HG03354 (cell line): ENCODE measurements at regions not wholly inside any gene's neighbourhood (a gene's known extent, or its start where the extent isn't known, plus 50 kb on each side); places are given as distances from the start of the nearest gene placed in this dataset.

Experiments
- ATAC-seq: cut with Tn5 transposase; IDR thresholded peaks from one replicate; pipeline ENCODE4 v1.9.1; 2021; ENCODE audit warnings: mild to moderate bottlenecking; ENCODE audit not compliant: unreplicated experiment, poor library complexity, severe bottlenecking

DNA sequence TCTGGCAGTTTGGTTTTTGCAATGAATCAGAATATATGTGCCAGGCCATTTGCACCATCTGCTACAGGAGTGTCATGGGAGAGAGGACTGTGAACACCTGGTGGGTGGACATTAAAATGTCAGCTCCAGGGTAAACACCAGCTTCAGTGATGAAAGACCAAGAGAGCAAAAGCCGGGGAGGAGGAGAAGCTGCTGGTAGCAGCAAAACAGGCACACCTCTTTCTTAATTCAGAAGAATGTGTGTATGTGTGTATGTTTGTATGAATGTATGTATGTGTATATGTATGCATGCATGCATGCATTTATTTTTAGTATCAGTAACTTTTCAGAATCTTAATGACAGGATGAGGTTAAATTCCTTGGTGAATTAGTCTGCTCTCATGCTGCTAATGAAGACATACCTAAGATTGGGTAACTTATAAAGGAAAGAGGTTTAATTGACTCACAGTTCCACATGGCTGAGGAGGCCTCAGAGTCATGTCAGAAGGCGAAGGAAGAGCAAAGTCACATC, 357.4 kb upstream of the PRICKLE1 start:
- no peak for ATAC-seq

DNA sequence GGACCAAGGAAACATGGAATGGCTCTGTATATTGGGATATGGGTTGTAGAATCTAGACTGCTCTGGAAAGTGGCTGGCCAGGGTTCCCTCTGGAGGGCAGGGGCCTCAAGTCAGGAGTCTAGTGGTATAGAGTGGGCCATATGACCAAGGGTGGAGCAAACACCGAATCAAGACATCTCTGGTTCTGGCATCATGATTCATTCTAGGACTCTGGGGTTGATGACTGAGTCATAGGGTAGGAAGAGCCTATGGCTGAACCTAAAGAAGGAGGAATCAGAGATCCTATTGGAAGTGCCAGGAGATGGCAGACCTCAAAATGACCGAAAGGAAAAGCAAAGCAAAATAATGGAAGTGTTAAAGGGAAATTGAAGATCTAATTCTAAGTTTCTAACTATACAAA, 356.4 kb upstream of the PRICKLE1 start:
- no peak for ATAC-seq

DNA sequence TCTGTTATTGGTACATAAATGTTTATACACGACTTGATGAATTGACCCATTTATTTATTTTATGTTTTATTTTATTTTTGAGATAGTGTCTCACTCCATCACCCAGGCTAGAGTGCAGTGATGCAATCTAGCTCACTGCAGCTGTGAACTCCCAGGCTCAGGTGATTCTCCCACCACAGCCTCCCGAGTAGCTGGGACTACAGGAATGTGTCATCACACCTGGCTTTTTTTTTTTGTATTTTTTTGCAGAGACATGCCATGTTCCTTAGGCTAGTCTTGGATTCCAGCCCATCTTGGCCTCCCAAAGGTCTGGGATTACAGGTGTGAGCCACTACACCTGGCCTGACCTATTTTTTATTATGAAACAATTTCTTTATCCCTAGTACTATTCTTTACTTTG, 355.0 kb upstream of the PRICKLE1 start:
- no peak for ATAC-seq

DNA sequence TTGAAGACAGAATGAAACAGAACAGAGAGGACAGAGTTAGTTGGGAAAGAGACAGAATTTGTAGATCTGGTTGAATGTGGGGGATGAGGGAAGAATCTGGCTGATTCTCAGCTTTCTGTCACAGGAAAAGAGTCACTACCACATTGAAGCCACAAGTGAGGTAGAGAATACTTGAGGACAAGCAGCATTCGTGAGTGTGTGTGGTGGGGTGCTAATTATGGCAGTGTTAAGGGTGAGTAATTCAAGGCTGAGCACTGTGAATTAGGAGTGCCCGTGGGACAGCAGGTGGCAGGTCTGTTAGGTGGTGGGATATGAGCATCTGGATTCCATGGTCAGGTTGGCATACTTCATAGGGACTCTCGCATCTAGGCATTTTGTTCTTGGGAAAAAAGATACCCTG, 347.4 kb upstream of the PRICKLE1 start:
- ATAC-seq = no peak

DNA sequence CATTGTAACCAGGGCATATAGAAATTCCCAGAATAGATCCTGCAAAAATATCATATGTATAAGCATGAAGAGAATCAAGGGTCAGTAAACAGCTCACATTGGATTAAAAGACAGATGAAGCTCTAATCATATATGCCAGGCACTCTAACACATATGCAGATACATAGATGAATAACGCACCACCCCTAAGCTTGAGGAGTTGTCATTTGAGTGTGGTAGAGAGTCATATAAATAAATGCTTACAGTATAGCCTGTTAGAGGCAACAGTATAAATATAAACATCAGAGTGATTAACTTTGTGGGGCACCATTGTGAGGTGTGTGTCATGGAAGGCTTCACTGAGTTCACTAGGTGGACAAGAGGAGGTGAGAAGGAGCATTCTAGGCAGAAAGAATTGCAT, 346.7 kb upstream of the PRICKLE1 start:
- no peak for ATAC-seq

DNA sequence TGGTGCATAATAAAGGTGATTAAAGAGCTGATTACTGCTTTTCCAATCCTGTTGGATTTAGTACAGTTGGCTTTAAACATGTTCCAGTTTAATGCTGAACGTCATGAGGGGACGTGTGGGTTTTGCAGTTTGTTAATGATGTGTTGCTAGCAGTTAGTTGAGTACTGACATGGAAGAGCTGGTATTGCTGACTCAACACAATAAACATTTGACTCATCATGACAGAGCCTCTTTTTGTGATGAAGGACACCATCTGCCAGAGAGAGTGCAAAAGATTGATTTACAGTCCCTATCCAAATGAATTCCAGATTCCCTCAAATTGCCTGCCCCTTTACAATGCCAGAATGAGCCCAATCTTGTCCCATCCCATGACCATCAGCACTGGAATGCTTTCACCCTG, 346.2 kb upstream of the PRICKLE1 start:
- no peak for ATAC-seq

DNA sequence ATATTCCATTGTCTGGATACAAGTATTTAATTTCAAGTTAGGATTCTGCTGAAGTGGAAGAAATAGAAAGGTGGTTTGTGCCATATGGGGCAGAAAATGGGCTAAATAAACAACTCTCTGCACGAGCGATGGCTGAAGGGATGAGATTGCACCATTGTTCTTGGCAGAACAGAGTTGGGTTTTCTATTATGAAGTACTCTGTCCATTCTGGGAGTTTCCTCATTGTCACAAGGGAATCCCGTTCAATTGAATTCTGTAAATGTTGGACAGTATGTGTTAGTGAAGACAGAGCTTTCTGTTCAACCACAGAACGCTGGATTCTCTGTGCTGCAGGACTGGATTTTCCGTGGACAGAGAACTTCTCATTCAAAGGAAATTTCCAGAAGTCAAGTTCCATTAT, 345.5 kb upstream of the PRICKLE1 start:
- ATAC-seq = no peak

DNA sequence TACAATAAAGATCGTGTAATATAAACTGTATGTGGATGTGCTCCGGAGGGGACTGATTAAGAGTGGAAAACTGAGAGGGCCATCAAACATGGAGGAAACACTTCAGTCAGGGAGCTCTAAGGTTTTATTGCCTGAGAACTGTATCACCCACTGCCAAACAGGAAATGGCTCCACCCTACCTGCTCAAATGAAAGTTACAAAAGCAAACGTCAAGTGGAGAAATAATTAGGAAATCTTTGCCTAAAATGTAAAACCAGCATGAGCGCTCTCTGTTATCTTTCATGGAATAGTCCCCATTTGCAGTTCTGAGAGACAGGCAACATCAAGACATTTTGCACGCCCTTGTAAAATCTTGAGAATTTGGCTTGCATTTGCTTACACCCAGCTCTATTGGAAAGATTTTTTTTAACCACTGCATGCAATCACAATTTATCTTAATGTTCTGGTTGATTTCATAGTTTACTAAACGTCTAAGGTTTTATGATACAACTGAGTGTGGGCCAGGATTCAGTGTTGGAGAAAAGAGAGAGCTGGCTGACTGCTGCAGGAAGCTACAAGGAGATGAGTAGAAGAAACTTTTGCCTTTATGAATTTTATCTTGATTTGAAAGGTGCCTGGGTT, 344.0 kb upstream of the PRICKLE1 start:
- no peak for ATAC-seq

DNA sequence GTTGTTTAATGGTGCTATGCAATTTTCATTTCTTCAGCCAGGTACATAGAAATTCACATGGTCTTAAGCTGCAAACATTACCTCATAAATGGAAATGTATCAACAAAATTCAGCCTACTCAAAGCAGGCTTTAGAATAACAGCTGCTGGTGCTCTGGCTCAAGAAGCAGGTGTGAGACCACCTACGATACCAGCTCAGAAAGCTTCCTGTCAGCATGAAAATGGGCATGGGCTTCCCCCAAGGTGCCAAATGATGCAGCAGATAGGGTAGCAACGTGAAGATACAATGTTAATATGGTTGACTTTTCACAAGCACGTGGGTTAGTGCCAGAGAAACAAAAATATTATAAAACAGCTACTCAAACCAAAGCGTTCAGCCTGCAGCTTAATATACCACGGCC, 343.4 kb upstream of the PRICKLE1 start:
- no peak for ATAC-seq

DNA sequence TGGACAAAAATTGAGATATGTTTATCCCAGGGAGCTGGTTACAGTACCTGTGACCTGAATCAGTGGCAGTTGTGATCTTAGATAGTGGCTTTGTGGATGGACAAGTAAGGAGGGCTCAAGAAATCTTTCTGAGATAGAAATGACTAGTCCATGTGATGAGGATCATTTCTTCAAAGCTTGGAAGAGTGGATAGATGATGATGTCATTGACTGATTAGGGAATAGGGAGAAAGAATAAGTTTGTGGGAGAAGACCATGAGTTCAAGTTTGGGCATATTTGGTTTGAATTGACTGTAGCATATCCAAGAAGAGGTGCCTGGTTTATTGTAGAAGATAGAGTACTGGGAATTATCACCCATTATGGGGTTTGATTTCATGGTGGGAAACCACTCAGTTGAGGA, 336.7 kb upstream of the PRICKLE1 start:
- ATAC-seq = no peak

DNA sequence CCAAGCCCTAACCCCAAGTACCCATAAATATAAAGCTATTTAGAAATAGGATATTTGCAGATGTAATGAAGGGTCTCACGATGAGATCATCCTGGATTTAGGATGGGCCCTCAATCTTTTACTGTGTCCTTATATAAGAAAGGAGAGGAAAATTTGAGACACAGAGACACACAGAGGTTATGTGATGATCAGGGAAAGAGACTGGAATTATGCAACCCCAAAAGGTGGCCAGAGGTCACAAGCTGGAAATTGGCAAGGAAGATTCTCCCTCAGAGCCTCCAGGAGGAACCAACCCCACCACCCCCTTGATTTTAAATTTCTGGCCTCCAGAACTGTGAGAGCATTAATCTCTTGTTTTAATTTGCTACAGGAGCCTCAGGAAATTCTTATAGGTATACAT, 334.9 kb upstream of the PRICKLE1 start:
- no peak for ATAC-seq

DNA sequence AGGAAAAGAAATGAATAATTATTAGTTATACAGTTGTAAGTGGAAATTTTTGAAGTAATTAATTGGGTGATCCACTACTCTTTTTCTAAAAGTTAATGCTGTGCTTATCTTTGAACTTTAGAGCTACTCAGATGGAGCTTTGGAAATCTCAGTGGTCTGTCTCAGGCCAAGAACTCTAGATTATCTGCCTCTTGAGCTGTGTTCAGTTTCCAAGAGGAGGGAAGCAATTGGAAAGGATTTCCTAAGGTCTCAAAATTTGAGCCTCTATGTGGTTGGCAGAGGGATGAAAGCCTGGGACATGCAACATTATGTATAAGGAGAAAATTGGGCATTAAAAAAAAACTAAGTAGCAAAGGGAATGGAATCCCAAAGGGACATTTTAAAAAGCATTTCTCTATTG, 334.0 kb upstream of the PRICKLE1 start:
- ATAC-seq = no peak

DNA sequence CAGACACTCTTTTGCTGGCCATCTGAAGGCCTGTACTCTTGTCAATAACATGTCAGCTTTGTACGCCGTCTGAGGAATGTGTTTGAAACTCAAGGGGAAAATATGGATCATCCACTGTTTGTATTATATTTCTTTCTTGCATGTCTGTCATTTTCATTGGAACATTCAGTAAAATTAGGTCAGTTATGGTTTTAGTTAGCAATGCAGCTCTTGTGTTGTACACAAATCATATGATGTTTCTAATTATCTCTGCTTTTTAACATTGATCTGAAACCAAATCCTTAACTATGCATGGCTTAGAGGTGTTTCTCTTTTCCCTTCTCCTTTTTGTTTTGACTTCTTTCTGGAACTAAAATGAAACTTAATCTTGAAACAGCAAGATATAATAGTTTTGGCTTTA, 333.6 kb upstream of the PRICKLE1 start:
- ATAC-seq = no peak

DNA sequence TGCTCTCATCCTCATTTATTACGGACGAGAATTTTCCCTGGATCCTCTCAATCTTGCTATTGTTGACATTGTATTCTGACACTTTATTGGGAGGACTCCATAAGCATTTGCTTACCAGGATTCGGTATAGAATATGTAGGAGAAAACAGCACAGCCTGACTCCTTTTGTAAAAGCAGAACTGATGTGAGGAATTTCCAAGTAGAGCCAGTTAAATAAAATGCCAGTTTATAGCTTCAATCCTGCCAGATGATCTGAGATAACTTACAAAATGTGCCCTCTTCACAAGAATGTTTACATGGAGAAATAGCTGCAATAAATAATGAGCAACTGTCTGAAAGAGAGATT, 332.9 kb upstream of the PRICKLE1 start:
- ATAC-seq = no peak

DNA sequence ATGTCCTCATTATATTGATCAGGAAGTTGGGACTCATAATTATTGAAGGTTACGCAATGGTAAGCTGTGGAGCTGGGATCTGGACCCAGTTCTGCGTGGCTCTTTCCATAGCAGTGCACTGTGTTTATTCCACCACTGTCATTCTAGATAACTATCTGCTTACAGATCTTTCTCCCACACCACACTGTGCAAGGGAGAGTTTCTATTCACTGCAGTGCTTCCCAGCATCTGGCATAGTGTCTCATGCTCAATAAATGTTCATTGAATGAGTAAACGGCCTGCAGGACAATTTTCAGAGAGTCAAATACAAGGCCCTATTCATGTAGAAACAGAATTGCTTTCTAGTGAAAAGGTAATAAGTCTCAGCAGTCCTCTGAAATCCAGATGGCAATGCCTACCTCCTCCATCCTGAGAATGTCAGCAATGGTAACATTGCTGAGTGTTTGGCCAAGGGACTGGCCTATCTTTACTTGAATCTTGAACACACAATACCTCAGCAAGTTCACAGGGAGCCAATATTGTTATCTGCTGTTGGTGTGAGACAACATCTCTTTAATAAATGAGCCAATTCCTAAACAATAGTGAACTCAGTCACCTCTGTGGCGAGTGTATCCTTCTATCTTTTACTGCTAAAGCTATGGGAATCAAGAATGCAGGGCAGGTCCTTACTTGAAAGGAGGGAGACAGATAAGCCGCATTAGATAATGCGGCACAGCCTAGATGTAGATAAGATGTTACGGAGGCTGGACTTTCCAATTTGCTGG, 332.4 kb upstream of the PRICKLE1 start:
- ATAC-seq = no peak

DNA sequence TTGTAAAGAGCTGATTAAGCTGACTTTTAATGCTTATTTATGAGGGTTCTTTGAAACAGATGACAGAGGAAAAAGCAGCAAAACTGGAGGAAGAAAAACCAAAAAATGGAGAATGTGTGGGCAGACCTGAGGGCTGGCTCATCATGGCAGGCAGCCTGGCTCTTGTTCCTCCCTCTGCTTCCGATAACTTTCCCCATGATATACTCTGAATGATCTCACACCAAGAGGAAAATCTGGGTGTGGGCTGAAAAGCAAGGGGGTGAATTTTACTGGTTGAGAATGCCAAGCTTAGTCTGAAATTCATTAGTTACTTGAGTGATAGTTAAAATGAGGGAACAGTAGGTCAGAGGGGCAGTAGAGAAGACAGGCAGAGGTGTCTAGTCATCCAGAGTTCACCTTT, 330.1 kb upstream of the PRICKLE1 start:
- no peak for ATAC-seq

DNA sequence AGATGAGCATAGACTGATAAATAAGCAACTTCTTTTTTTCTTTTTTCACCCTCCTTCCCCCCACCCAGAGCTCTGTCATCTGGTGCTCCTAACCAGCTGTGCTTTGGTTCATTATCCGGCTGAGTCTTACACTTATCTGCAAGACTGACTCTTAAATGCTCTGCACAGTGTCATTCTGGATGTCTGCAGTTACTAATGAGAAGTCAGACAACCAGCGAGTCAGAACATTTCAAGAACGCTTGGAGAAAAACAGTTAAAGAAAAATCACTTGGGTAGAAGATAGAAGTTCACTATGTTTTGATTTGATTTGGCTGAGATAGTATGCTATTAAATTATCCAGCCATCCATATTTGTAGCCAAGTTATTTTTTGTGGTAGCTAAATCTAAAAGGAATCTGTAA, 328.9 kb upstream of the PRICKLE1 start:
- ATAC-seq = no peak

DNA sequence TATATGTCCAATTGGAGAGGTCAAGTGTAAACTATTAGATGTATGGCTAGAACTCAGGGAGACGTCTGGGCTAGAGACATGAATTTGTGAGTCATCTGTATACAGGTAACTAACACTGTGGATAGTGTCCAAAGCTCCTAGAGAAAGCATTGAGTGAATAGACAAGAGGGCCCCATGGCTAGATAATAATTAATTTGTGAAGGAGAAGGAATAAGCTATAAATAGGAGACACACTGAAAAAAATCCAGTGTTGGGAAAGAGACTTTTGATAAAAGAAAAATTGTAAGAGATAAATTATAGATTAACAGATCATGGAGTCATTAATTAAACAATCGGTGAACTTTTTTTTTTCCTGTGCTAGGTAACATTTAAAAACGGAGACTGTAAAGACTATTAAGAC, 326.6 kb upstream of the PRICKLE1 start:
- no peak for ATAC-seq

DNA sequence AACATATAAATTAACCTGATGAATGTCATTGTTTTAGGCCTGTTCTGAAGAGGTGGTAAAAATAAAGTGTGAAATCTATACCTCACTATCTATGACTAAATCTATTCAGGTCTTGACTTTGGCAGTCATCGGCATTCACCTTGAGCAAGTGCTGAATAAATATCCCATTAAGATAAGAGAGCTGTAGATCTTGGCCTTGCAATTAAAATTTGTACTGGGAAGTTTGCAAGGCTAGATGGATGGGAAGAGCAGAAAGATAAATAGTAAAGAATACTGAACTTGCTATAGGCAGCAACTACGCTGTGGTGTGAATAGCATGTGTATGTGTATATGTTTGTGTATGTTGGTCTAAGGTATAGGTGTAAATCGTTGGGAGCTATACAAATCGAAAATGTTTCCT, 325.9 kb upstream of the PRICKLE1 start:
- ATAC-seq = no peak

DNA sequence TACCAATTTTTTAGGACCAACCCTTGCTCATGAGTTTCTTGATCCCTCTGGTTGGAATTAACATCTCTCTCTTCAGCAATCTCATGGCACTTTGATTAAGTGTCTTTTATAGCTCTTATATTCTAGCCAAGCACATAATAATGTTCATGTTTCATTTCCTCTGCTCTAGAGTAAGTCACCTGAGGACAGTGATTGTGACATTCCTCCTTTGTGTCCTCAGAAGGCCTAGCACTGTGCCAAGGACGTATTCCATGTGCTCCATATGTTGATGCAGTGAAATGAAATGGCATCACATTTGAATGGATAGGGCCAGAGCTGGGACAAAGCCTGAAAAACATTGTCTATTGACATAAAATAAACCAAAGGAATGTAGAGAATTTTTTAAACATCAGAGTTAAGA, 322.8 kb upstream of the PRICKLE1 start:
- ATAC-seq = no peak

DNA sequence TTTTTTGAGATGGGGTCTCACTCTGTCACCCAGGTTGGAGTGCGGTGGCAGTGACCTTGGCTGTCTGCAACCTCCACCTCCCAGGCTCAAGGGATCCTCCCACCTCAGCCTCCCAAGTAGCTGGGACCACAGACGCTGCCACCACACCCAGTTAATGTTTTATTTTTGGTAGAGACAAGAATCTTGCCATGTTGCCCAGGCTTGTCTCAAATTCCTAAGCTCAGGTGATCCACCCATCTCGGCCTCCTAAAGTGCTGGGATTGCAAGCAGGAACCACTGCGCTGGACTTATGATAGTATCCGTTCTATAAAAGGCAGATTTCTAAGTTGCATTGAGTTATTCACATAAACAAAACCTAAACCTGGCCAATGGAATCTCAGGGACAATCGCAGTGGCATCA, 321.1 kb upstream of the PRICKLE1 start:
- no peak for ATAC-seq

DNA sequence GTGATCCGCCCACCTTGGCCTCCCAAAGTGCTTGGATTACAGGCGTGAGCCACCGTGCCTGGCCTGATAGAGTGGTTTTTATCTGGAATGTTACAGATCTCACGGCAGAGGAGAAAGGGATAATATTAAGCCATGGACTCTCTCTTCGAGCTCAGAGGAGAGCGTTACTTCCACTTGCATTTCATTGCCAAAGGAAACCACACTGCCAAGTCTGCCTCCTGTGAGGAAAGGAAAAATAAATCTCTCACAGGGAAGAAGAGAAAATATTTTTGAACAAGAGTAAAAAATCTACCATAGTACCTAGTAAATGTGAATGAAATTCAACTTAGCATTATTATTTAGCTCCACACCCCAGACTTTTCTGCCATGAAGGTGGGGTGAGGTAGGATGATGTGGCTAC, 319.2 kb upstream of the PRICKLE1 start:
- ATAC-seq = no peak
